DOHH2 (cell line): ENCODE measurements at regions not wholly inside any gene's neighbourhood (a gene's known extent, or its start where the extent isn't known, plus 50 kb on each side); places are given as distances from the start of the nearest gene placed in this dataset.

Experiments used
- H3F3A ChIP-seq: fragments of 200-600 bp; sonication (generic), shearing (Covaris generic); 2 replicates; pipeline ENCODE4 v1.6.0; 2016; ENCODE audit warnings: antibody characterized with exemption, mild to moderate bottlenecking; ENCODE audit not compliant: control insufficient read depth, insufficient read depth
- H3K27ac ChIP-seq: fragments of 200-600 bp; sonication (generic); 2 replicates; pipeline ENCODE4 v1.5.1; 2014; ENCODE audit warnings: low read depth, mild to moderate bottlenecking, low read length, moderate library complexity
- H3K27me3 ChIP-seq: fragments of 200-600 bp; sonication (generic); 2 replicates; pipeline ENCODE4 v1.6.1; 2014; ENCODE audit warnings: mild to moderate bottlenecking, low read length, mixed read lengths; ENCODE audit not compliant: control insufficient read depth
- H3K36me3 ChIP-seq: fragments of 200-600 bp; sonication (generic); 2 replicates; pipeline ENCODE4 v1.6.1; 2014; ENCODE audit warnings: mild to moderate bottlenecking, low read length, moderate library complexity, mixed read lengths; ENCODE audit not compliant: control insufficient read depth
- H3K4me1 ChIP-seq: fragments of 200-600 bp; sonication (generic); 2 replicates; pipeline ENCODE4 v1.6.1; 2014; ENCODE audit warnings: mild to moderate bottlenecking, low read length, mixed read lengths; ENCODE audit not compliant: control insufficient read depth
- H3K4me2 ChIP-seq: fragments of 200-600 bp; sonication (generic); 2 replicates; pipeline ENCODE4 v1.6.0; 2014; ENCODE audit warnings: mild to moderate bottlenecking, low read length, moderate library complexity
- H3K4me3 ChIP-seq: fragments of 200-600 bp; sonication (generic); 2 replicates; pipeline ENCODE4 v1.5.1; 2014; ENCODE audit warnings: mild to moderate bottlenecking, low read length, mixed read lengths
- H3K79me2 ChIP-seq: fragments of 200-600 bp; sonication (generic); 2 replicates; pipeline ENCODE4 v1.6.1; 2014; ENCODE audit warnings: mild to moderate bottlenecking, low read length, mixed read lengths; ENCODE audit not compliant: control insufficient read depth
- H3K9me2 ChIP-seq: fragments of 200-600 bp; sonication (generic); replicated peaks from 2 replicates; pipeline ENCODE4 v1.6.1; 2014; ENCODE audit warnings: mild to moderate bottlenecking, low read length, mixed read lengths; ENCODE audit not compliant: control insufficient read depth
- H3K9me3 ChIP-seq: fragments of 200-600 bp; sonication (generic); 2 replicates; pipeline ENCODE4 v1.6.1; 2014; ENCODE audit warnings: antibody characterized with exemption, low read length, mixed read lengths; ENCODE audit not compliant: control insufficient read depth, insufficient read depth
- H4K20me1 ChIP-seq: fragments of 200-600 bp; sonication (generic); 2 replicates; pipeline ENCODE4 v1.6.0; 2014; ENCODE audit warnings: low read depth, mild to moderate bottlenecking, antibody characterized with exemption, low read length, moderate library complexity; ENCODE audit not compliant: control insufficient read depth, insufficient read depth
- CTCF ChIP-seq: fragments of 200-600 bp; sonication (generic); IDR thresholded peaks from one replicate; pipeline ENCODE4 v1.5.1; 2014; ENCODE audit warnings: antibody characterized with exemption, mild to moderate bottlenecking, low read depth, low read length; ENCODE audit not compliant: poor library complexity, severe bottlenecking
- EZH2phosphoT487 ChIP-seq: fragments of 200-600 bp; sonication (generic); IDR thresholded peaks from 2 replicates; pipeline ENCODE4 v1.6.1; 2017; ENCODE audit warnings: borderline replicate concordance, mild to moderate bottlenecking, antibody characterized with exemption, low read length, moderate library complexity, mixed read lengths

DNA sequence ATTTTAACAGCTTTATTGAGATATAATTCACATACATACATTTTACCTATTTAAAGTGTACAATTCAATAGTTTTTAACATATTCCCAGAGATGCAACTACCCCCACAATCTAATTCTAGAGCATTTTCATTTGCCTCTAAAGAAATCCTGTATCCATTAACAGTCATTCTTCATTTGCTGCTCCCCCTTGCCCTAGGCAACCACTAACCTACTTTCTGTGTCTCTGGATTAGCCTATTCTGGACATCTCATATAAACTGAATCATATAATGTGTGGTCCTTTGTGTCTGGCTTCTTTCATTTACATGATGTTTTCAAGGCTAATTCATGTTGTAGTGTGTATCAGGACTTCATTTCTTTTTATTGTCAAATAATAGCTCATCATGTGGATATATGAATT is 105.1 kb upstream of the GRPR start:
- Histone ChIP-seq H3K36me3 (no peaks in the 10 kb centered on the region), H3K4me2 (no peak overlapping the region), H4K20me1 (no peaks in the 10 kb centered on the region), H3K79me2 (no peaks in the 10 kb centered on the region), H3K9me2 (no peaks in the 10 kb centered on the region), H3F3A (no peaks in the 10 kb centered on the region), H3K9me3 (no peaks in the 10 kb centered on the region), H3K4me3 (no peak overlapping the region), H3K27me3 (no peaks in the 10 kb centered on the region), H3K27ac (no peak overlapping the region), H3K4me1 (no peaks in the 10 kb centered on the region)
- TF ChIP-seq EZH2phosphoT487: no peak
- TF ChIP-seq CTCF: no peak

DNA sequence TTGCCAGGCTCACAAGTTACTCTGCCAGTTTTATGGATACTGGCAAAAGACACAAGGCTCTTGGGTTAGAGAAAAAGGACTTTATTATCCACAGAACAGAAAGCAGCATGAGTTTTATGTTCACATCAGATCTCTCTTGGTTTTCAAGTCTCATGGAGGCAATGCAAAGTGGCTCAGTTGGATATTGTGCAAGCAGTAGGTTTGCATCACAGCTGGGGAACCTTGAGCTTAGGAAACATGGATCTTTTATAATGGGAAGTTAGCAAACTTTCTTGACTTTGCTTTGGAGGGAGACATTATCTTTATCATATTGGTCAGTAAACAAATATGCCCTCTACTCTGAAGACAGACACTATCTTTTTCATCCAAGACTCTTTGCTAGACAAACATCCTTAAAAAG is 109.2 kb upstream of the GRPR start:
- Histone ChIP-seq H3K9me3 (no peaks in the 10 kb centered on the region), H3K4me2 (no peak overlapping the region), H3K9me2 (no peaks in the 10 kb centered on the region), H3K36me3 (no peaks in the 10 kb centered on the region), H3F3A (no peaks in the 10 kb centered on the region), H4K20me1 (no peaks in the 10 kb centered on the region), H3K27ac (no peak overlapping the region), H3K4me1 (no peaks in the 10 kb centered on the region), H3K4me3 (no peak overlapping the region), H3K79me2 (no peaks in the 10 kb centered on the region), H3K27me3 (no peaks in the 10 kb centered on the region)
- no peak for TF ChIP-seq EZH2phosphoT487
- TF ChIP-seq CTCF: no peak

GRCh38 chrX:16012250-16012649 is 111.1 kb upstream of the GRPR start:
- H3K36me3 ChIP-seq: no peaks in the 10 kb centered on the region
- TF ChIP-seq EZH2phosphoT487: no peak
- no peak for TF ChIP-seq CTCF
- H4K20me1 ChIP-seq: no peaks in the 10 kb centered on the region
- no peak overlapping the region for H3K4me3 ChIP-seq
- no peak overlapping the region for H3K4me2 ChIP-seq
- no peaks in the 10 kb centered on the region for H3K4me1 ChIP-seq
- no peaks in the 10 kb centered on the region for H3K9me2 ChIP-seq
- no peaks in the 10 kb centered on the region for H3F3A ChIP-seq
- no peaks in the 10 kb centered on the region for H3K9me3 ChIP-seq
- H3K27ac ChIP-seq: no peak overlapping the region
- no peaks in the 10 kb centered on the region for H3K27me3 ChIP-seq
- no peaks in the 10 kb centered on the region for H3K79me2 ChIP-seq

DNA sequence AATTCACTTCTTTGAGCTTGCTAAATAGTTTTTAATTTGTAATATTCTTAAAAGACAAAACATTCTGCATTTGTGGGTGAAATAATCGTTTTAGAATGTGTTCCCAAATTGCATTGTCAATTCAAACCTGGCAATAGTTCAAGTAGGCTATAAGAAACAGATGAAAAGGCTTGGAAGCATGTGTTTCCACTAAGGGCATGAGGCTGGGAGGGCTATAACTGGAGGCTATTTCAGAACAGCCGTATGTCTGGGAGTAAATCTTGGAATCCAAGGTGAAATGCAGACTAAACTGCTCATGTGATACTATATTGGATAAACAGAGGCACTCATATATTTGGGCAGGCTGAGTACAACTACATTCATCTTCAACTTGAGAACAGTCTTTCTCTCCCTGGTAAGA is 117.4 kb upstream of the GRPR start:
- Histone ChIP-seq H3K36me3 (no peaks in the 10 kb centered on the region), H3K27ac (no peak overlapping the region), H3K9me3 (no peaks in the 10 kb centered on the region), H3K27me3 (no peaks in the 10 kb centered on the region), H3K79me2 (no peaks in the 10 kb centered on the region), H3K4me3 (no peak overlapping the region), H3K9me2 (no peaks in the 10 kb centered on the region), H4K20me1 (no peaks in the 10 kb centered on the region), H3K4me2 (no peak overlapping the region), H3F3A (no peaks in the 10 kb centered on the region), H3K4me1 (no peaks in the 10 kb centered on the region)
- TF ChIP-seq CTCF: no peak
- TF ChIP-seq EZH2phosphoT487: no peak
